Tibial nerve (tissue), 4 donors: ENCODE measurements at regions not wholly inside any gene's neighbourhood (a gene's known extent, or its start where the extent isn't known, plus 50 kb on each side); places are given as distances from the start of the nearest gene placed in this dataset.

Experiments used
- DNase-seq, 2 donors: peaks; one replicate each; pipeline ENCODE4 v3.0.0-alpha.2; 2019; ENCODE audit warnings: low spot score in 2 of 2
- H3K27ac ChIP-seq, 4 donors: fragments of 200-600 bp; sonication (generic) in 3 of 4; one replicate each; pipeline ENCODE4 v1.5.1; 2017 to 2019; ENCODE audit warnings: mild to moderate bottlenecking in 1 of 4
- H3K27me3 ChIP-seq, 2 donors: fragments of 200-600 bp; sonication (generic) in 1 of 2; one replicate each; pipeline versions ENCODE4 v1.5.1 to v1.6.0; 2017 to 2019
- H3K36me3 ChIP-seq, 3 donors: fragments of 200-600 bp; sonication (generic); one replicate each; pipeline ENCODE4 v1.5.1; 2018 to 2019
- H3K4me1 ChIP-seq, 4 donors: fragments of 200-600 bp; sonication (generic) in 3 of 4; one replicate each; pipeline ENCODE4 v1.5.1; 2017 to 2019
- H3K4me3 ChIP-seq, 4 donors: fragments of 200-600 bp; sonication (generic) in 3 of 4; one replicate each; pipeline ENCODE4 v1.5.1; 2017 to 2019; ENCODE audit warnings: mild to moderate bottlenecking in 1 of 4, moderate library complexity in 1 of 4
- H3K9me3 ChIP-seq, 4 donors: fragments of 200-600 bp; sonication (generic) in 3 of 4; one replicate each; pipeline ENCODE4 v1.5.1; 2017 to 2019
- CTCF ChIP-seq, 5 experiments: fragments of 200-600 bp in 3 of 5; fragments of 450-650 bp in 2 of 5; sonication (generic) in 3 of 5; IDR thresholded peaks; one replicate each; pipeline ENCODE4 v1.5.1; 2016 to 2019; ENCODE audit warnings: antibody characterized with exemption in 5 of 5, mild to moderate bottlenecking in 3 of 5, moderate library complexity in 2 of 5
- EP300 ChIP-seq, 2 donors: sonication (generic); formaldehyde crosslinking; IDR thresholded peaks; one replicate each; pipeline ENCODE4 v1.6.1; 2017; ENCODE audit warnings: antibody characterized with exemption in 2 of 2, mild to moderate bottlenecking in 1 of 2
- POLR2A ChIP-seq, 2 donors: fragments of 450-650 bp; IDR thresholded peaks; one replicate each; pipeline ENCODE4 v1.6.1; 2017; ENCODE audit warnings: antibody characterized with exemption in 2 of 2, mild to moderate bottlenecking in 2 of 2, moderate library complexity in 2 of 2
- WGBS, 2 donors: methylation state at CpG; one replicate each; pipeline ENCODE4 v1.1.5; 2018; 5-methylcytosine and 5-hydroxymethylcytosine counted together

GRCh38 chr18:77635858-77636257 is 386.2 kb downstream of the GALR1 start:
- Histone ChIP-seq H3K4me1 (peaks cover 0 to 21% (median 0%) of the 10 kb centered on the region in 4 donors), H3K9me3 (peaks cover 0 to 13% (median 0%) of the 10 kb centered on the region in 4 donors), H3K4me3 (no peak overlapping the region), H3K27ac (no peak overlapping the region), H3K27me3 (no peaks in the 10 kb centered on the region), H3K36me3 (no peaks in the 10 kb centered on the region)
- DNase-seq, result no peak
- 70 to 79% methylated on average over 6 of the region's 6 CpGs for WGBS, 2 donors
- TF ChIP-seq CTCF (IDR thresholded peaks at IDR 0.05), result no peak
- TF ChIP-seq EP300 (IDR thresholded peaks at IDR 0.05), result no peak
- no peak for TF ChIP-seq POLR2A (IDR thresholded peaks at IDR 0.05)

- Histone ChIP-seq H3K27me3 (no peaks in the 10 kb centered on the region), H3K4me3 (no peak overlapping the region), H3K36me3 (no peaks in the 10 kb centered on the region), H3K27ac (no peak overlapping the region), H3K9me3 (peaks cover 0 to 12% (median 0%) of the 10 kb centered on the region in 4 donors), H3K4me1 (no peaks in the 10 kb centered on the region)
- TF ChIP-seq POLR2A (IDR thresholded peaks at IDR 0.05) (no peak), CTCF (IDR thresholded peaks at IDR 0.05) (no peak), EP300 (IDR thresholded peaks at IDR 0.05) (no peak)
- no peak for DNase-seq
- WGBS, 2 donors, result 48 to 57% methylated on average over 8 of the region's 8 CpGs
Observed at GRCh38 chr18:77645170-77645872, 395.7 kb downstream of the GALR1 start.

- TF ChIP-seq POLR2A (IDR thresholded peaks at IDR 0.05), result no peak
- TF ChIP-seq EP300 (IDR thresholded peaks at IDR 0.05), result no peak
- no peak for TF ChIP-seq CTCF (IDR thresholded peaks at IDR 0.05)
- peaks cover 0 to 12% (median 0%) of the 10 kb centered on the region in 4 donors for H3K9me3 ChIP-seq
- 76 to 81% methylated on average over 8 of the region's 8 CpGs for WGBS, 2 donors
- H3K4me3 ChIP-seq, result no peak overlapping the region
- H3K4me1 ChIP-seq, result peaks cover 0 to 7% (median 2%) of the 10 kb centered on the region in 4 donors
- no peaks in the 10 kb centered on the region for H3K27me3 ChIP-seq
- H3K36me3 ChIP-seq, result no peaks in the 10 kb centered on the region
- no peak for DNase-seq
- H3K27ac ChIP-seq, result no peak overlapping the region
Observed at GRCh38 chr18:77647472-77647871, 397.8 kb downstream of the GALR1 start.

GRCh38 chr18:77648411-77648810 is 398.8 kb downstream of the GALR1 start:
- 63 to 74% methylated on average over 7 of the region's 7 CpGs for WGBS, 2 donors
- H3K4me3 ChIP-seq, result no peak overlapping the region
- H3K4me1 ChIP-seq, result peaks cover 0 to 7% (median 2%) of the 10 kb centered on the region in 4 donors
- H3K27ac ChIP-seq, result no peak overlapping the region
- no peaks in the 10 kb centered on the region for H3K27me3 ChIP-seq
- TF ChIP-seq POLR2A (IDR thresholded peaks at IDR 0.05), result no peak
- no peak for TF ChIP-seq CTCF (IDR thresholded peaks at IDR 0.05)
- TF ChIP-seq EP300 (IDR thresholded peaks at IDR 0.05), result no peak
- no peaks in the 10 kb centered on the region for H3K36me3 ChIP-seq
- DNase-seq, result no peak
- H3K9me3 ChIP-seq, result peaks cover 0 to 12% (median 0%) of the 10 kb centered on the region in 4 donors

GRCh38 chr18:77650799-77651385 is 401.2 kb downstream of the GALR1 start:
- H3K9me3 ChIP-seq, result peaks cover 0 to 6% (median 0%) of the 10 kb centered on the region in 4 donors
- 6 to 9% methylated on average over 28 of the region's 28 CpGs for WGBS, 2 donors
- no peaks in the 10 kb centered on the region for H3K36me3 ChIP-seq
- H3K27ac ChIP-seq, result no peak overlapping the region
- H3K27me3 ChIP-seq, result no peaks in the 10 kb centered on the region
- TF ChIP-seq EP300 (IDR thresholded peaks at IDR 0.05) (peak in 1 of 2 donors; percentile 14), POLR2A (IDR thresholded peaks at IDR 0.05) (no peak), CTCF (IDR thresholded peaks at IDR 0.05) (peak; percentile 79 to 89 (median 85))
- no peak overlapping the region for H3K4me3 ChIP-seq
- H3K4me1 ChIP-seq, result peaks cover 0 to 7% (median 2%) of the 10 kb centered on the region in 4 donors
- peak; percentile 60 to 65 for DNase-seq
